Sigmoid colon (tissue), 3 donors: ENCODE measurements at regions not wholly inside any gene's neighbourhood (a gene's known extent, or its start where the extent isn't known, plus 50 kb on each side); places are given as distances from the start of the nearest gene placed in this dataset.

Experiments
- CTCF ChIP-seq, 4 experiments: fragments of 450-650 bp in 3 of 4; fragments of 200-600 bp in 1 of 4; IDR thresholded peaks; one replicate each; pipeline ENCODE4 v1.5.1; 2016 to 2019; ENCODE audit warnings: antibody characterized with exemption in 4 of 4, mild to moderate bottlenecking in 3 of 4, moderate library complexity in 2 of 4
- POLR2A ChIP-seq, 2 donors: fragments of 450-650 bp; IDR thresholded peaks; one replicate each; pipeline ENCODE4 v1.6.1; 2016; ENCODE audit warnings: antibody characterized with exemption in 2 of 2, mild to moderate bottlenecking in 2 of 2, moderate library complexity in 2 of 2

GRCh38 chrX:73337366-73337765 lies 109.5 kb upstream of the CDX4 start:
- TF ChIP-seq CTCF (IDR thresholded peaks at IDR 0.05) (no peak), POLR2A (IDR thresholded peaks at IDR 0.05) (no peak)
